WI38 (cell line): ENCODE measurements at regions not wholly inside any gene's neighbourhood (a gene's known extent, or its start where the extent isn't known, plus 50 kb on each side); places are given as distances from the start of the nearest gene placed in this dataset.

Experiments used
- H3K4me3 ChIP-seq: 2 replicates; pipeline ENCODE4 v1.5.1; 2011; ENCODE audit warnings: low read depth, mild to moderate bottlenecking, control low read depth, low read length
- CTCF ChIP-seq: IDR thresholded peaks from 2 replicates; pipeline ENCODE4 v1.5.1; 2012; ENCODE audit warnings: low read depth, mild to moderate bottlenecking, control low read depth, low read length

- TF ChIP-seq CTCF = no peak
- H3K4me3 ChIP-seq = no peak overlapping the region
Measured at GRCh38 chrX:130995439-130995838, 62.7 kb upstream of the ARHGAP36 start.

GRCh38 chrX:130997314-130997713, 60.8 kb upstream of the ARHGAP36 start:
- no peak for TF ChIP-seq CTCF
- no peak overlapping the region for H3K4me3 ChIP-seq

DNA sequence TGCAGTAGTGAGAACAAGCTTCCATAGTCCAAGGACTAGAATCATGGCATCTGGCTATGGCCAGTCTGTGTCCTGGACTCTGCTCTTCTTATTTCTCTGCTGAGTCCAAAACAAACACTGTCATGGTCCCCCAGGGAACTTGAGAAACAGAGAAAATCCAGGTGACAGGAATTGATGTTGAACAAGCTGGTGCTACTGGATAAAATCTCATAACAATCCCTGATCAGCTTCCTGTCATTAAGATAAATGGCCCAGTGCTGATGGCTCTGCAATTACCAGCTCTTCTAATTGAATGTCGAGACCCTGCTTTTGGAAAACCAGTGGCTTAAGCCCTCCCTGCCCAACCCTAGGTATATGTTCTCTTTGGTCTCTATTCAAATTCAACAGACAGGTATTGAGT, 58.8 kb upstream of the ARHGAP36 start:
- no peak for TF ChIP-seq CTCF

More for the DNA sequence above, 58.8 kb upstream of the ARHGAP36 start:
- H3K4me3 ChIP-seq = no peak overlapping the region
